Muscle of arm (tissue), 1 donor: ENCODE measurements at regions not wholly inside any gene's neighbourhood (a gene's known extent, or its start where the extent isn't known, plus 50 kb on each side); places are given as distances from the start of the nearest gene placed in this dataset.

Experiments
- DNase-seq: peaks from one replicate; pipeline ENCODE4 v3.0.0-alpha.2; 2013

GRCh38 chr1:87999852-88000251 is 671.2 kb downstream of the LMO4 start:
- DNase-seq = no peak

GRCh38 chr1:88001460-88001859 is 672.8 kb downstream of the LMO4 start:
- no peak for DNase-seq

DNA sequence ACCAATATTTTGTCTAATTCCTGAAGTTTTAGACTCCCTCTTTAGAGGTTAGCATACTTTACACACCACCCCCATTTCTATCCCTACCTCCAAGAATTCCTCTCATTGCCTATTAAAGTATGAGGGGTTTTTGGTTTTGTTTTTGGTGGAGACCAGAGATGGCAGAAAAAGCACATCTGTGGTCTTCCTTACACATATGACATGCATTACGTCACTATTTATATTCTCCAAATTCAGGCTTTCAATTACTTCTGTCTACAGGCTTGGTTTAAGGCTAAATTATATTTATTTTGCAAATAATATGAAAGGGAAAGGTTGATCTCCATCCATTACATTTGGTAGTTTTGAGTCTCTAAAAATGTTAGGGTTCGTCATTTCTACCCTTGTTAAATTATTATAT is 674.6 kb downstream of the LMO4 start:
- DNase-seq = no peak

- no peak for DNase-seq
Observed at GRCh38 chr1:88009916-88010315, 674.2 kb upstream of the PKN2 start.

- DNase-seq = no peak
Observed at GRCh38 chr1:88013485-88013884, 670.6 kb upstream of the PKN2 start.

- DNase-seq = no peak
Observed at GRCh38 chr1:88014131-88014530, 669.9 kb upstream of the PKN2 start.

DNA sequence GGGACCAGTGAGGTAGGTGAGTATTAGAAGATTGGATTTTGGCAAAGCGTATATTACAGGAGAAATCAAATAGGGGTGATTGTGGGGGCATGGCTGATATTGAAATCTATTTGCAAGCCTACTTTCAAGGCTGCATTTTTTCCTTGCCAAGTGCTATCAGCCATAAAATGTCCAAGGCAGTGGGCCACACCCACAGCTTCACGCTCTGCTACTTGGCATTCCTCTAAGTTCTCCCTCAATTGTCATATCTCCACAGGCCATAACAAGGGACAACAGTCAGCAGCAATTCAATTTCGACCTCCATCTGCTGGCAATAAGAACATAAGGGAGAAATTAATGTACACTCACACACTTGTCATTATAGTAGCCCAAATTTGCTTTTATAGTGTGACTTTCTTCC is 667.1 kb upstream of the PKN2 start:
- no peak for DNase-seq

DNA sequence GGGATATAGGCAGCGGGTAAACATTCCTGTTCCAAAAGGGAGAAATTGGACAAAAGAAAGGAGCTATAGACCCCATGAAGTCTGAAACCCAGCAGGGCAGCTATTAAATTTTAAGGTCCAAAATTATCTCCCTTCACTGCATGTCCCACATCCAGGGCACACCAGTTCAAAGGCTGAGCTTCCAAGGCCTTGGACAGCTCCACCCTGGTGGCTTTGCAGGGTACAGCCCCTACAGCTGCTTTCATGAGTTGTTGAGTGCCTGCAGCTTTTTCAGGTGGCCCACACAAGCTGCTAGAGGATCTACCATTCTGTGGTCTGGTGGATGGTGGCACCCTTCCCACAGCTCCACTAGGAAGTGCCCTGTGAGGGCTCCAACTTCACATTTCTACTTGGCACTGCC is 662.5 kb upstream of the PKN2 start:
- DNase-seq = no peak

DNA sequence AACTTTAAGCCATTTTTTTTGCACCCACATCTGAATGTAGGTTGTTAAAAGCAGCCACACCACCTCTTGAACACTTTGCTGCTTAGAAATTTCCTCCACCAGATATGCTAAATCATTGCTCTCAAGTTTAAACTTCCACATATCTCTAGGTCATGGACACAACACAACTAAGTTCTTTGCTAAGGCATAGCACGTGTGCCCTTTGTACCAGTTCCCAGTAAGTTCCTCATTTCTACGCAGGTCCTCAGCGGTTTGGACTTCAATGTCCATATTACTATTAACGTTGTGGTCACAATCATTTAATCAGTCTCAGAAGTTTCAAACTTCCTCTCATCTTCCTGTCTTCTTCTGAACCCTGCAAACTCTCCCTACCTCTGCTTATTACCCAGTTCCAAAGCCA is 661.6 kb upstream of the PKN2 start:
- DNase-seq = no peak

GRCh38 chr1:88029142-88029541 is 654.9 kb upstream of the PKN2 start:
- DNase-seq = peak; percentile 26

DNA sequence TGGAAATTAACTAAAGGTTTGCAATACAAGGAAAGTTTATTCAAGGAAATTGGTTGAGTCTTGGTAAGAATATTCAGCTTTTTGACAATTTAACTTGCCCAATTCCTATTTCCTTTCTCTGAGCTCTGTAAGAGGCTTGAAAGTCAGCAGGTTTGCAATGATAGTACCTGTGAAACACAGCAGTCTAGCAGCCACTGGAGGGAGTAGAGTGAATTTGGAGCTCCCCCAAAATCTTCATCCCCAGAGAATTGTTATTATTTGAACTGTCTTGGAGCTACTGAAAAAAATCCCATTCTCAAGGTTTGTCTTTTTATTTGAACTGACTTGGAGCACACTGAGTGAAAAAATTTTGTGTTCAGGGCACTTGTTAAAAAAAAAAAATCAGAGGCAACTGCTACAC is 654.2 kb upstream of the PKN2 start:
- no peak for DNase-seq

DNA sequence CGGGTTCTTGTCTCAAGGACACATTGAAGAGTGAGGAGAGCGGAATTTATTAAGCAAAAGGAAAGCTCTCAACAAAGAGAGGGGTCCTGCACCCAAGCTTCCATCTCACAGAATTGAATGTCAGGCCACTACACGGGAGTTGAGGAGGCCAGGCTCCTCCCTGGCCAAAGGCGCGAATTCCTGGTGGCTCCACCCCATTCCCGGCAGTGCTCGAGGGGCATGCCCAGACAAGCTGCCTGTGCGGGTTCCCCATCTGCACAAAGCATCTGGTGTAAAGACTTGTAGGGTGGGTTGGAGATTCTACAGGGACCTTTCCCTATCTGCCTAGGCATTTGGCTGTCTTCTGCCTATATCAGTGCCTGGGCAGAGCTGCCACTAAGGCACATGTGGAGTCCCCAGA is 648.5 kb upstream of the PKN2 start:
- no peak for DNase-seq

DNA sequence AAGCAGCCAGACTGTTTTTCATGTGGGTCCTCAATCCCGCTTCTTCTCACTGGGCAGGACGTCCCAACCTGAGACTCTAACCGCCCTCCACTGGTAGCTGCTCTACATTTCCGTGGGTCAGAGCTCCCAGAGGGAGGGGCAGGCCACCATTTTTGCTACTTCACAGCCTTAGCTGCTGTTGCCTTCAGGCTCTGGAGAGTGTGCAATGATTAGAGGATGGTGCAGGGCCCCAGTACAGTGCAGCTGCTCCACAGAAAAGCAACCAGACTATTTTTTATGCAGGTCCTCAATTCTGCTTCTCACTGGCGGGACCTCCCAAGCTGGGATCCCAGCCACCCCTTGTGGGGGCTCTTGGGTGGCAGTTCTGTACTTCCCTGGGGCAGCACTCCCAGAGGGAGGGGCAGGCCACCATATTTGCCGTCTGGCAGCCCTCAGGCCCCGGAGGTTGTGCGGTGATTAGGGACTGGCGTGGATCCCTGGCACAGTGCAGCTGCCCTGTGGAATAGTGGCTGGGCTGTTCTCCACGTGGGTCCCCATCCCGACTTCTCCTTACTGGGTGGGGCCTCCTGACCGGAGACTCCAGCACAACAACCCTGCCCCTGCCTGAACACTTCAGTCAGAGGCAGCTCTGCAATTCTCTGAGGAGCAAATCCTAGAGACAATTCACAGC is 647.6 kb upstream of the PKN2 start:
- no peak for DNase-seq

DNA sequence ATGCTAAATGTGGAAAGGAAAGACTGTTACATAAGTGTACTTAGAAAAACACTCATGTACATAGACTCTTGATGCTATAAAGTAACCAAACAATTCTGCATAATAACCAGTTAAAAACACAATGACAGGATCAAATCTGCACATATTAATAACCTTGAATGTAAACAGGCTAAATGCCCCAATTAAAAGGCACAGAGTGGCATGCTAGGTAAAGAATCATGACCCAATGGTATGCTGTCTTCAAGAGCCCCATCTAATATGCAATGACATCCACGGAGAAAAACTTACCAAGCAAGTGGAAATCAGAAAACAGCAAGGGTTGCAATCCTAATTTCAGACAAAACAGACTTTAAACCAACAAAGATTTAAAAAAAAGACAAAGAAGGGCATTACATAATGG is 644.8 kb upstream of the PKN2 start:
- no peak for DNase-seq

DNA sequence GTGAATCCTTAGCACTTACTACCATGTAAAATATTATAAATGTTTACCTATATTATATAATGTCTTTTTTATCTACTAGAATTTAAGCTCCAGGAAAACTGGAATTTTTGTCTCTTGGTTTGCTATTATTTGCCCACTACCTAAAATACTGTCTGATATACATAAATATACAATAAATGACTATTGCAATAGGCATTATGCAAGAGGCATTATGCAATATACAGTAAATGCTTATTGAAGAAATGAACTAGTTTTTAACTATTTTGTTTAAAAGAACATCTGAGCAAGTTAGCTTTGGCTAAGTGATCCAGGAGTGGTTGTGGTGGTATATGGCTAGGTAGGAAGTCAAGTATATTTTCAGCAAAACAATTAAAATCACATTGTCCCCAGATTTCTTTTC is 640.2 kb upstream of the PKN2 start:
- no peak for DNase-seq

- no peak for DNase-seq
Observed at GRCh38 chr1:88052167-88052566, 631.9 kb upstream of the PKN2 start.

- DNase-seq = no peak
Observed at GRCh38 chr1:88053065-88053464, 631.0 kb upstream of the PKN2 start.

- no peak for DNase-seq
Observed at GRCh38 chr1:88056881-88057280, 627.2 kb upstream of the PKN2 start.

GRCh38 chr1:88058205-88058604 is 625.9 kb upstream of the PKN2 start:
- no peak for DNase-seq

- DNase-seq = no peak
Observed at GRCh38 chr1:88060112-88060673, 623.9 kb upstream of the PKN2 start.

GRCh38 chr1:88060750-88061491 is 623.2 kb upstream of the PKN2 start:
- DNase-seq = no peak

DNA sequence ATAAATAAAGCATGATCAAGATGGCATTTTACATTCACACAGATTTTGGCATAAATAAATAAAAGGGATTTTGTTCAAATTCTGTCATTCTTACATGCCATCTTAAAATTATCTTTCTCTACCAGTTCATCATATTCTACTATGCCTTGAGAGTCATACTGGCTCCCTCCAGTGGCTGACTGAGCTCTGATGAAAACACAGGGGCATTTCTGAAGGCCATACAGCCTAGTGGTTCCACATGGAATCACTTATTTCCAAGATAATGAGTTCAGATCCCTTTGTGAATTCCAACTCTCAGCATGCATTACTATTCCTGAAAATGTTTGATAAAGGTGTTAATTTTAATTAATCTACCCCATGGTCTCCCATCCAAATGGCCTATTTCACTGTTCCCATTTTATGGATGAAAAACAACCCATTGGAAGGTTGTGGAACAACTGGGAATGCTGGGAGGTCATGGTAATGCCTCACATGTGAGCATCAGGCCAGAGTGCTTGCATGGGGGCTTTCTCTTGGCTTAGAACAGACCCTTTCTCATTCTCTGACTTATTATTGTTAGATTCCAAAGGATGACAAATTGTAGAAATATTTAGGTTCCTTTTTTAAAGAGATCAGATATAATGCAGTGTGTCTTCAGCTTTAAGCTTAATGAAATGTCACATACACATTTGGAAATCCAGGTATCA is 622.4 kb upstream of the PKN2 start:
- no peak for DNase-seq

DNA sequence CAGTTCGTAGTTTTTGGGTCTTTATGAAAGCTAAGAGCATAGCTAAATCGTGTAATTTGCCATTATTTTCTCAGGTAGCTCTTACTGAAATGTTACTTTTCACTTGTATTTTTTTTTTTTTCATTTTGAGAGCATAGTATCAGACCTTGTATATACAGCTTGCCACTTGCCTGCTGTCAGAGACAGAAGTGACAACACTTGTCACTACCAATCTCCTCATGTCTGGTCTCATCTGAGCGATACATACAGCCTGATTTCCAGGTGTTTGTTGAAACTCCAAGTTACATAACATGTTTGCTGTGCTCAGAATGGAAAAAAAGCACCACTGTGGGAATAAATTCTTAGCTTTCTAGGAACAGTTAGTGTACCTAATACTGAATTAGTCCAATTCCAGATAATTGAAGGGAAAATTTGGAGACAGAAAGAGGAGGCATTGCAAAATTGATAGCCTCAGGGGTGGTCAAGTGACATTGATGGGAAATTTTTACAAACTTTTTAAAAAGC is 621.4 kb upstream of the PKN2 start:
- DNase-seq = no peak
